Activated CD4-positive, alpha-beta T cell treated with anti-CD3 and anti-CD28 coated beads, Interleukin-10, Interleukin-2, amounts not matched to agents 100 ng/mL and 50 ng/mL, durations not matched to agents 16 hours and 8 hours (primary cell): ENCODE measurements at regions not wholly inside any gene's neighbourhood (a gene's known extent, or its start where the extent isn't known, plus 50 kb on each side); places are given as distances from the start of the nearest gene placed in this dataset.

ENCODE experiments used
- DNase-seq: peaks from one replicate; pipeline ENCODE4 v3.0.0-alpha.2; 2020

DNA sequence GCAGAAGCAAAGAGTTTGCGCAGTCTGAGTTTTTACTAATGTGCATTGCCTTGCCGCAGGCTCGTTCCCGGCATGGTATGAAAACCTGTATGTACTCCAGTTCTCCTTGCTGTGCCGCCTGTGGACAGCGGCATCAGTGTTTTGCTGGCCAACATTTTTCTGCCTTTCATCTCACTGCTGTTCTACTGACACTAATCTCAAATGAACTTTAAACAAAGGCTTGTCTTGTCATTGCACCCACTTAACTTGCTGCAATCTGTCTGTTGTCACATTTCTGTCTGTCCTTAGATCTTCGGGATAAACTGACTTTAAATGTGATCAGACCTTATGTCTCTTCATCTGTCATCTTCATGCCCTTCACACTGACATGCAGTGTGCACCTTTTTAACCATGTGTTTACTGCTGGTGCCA, 71.7 kb upstream of the ZNRF2 start:
- DNase-seq: no peak

DNA sequence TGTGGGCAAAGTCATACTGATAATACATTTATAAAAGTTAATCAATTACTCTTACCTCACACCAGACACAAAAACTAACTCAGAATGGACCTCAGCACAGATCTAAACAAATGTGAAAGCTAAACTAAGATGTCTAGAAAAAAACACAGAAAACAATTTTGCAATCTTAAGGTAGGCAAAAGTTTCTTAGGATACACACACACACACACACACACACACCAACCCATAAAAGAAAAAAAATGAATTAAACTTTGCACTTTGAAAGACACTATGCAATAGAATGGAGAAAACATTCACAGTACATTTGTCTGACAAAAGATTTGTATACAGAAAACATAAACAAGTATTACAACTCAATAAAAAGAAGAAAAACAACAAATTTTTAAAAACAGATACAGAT, 70.8 kb upstream of the ZNRF2 start:
- DNase-seq: no peak

DNA sequence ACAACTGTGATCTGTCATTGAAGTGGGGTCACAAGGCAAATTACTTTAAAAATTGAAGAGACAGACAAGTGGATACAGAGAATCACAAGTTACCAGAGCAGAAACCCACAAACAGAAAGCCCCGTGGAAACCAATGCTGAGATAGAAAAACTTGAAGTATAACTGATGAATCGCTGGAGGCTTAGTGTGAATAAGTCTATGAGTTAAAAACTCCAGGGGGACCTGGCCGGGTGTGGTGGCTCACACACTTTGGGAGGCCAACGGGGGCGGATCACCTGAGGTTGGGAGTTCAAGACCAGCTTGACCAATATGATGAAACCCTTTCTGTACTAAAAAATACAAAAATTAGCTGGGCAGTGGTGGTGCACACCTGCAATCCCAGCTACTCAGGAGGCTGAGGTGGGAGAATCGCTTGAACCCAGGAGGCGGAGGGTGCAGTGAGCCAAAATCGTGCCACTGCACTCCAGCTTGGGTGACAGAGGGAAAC, 69.7 kb upstream of the ZNRF2 start:
- no peak for DNase-seq

DNA sequence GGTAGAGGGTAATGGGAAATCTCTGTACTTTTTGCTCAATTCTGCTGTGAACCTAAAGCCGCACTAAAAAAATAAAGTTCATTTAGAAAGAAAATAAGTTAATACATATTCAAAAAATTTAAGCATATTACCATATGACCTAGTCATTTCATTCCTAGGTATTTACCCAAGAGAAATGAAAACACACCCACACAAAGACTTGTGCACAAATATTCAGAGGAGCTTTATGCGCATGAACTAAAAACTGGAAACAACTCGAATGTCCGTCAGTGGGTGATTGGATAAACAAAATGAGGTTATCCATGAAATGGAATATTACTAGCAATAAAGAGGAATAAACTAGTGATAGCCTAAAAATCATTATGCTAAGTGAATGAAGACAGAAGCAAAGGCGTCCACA, 62.6 kb upstream of the ZNRF2 start:
- DNase-seq: no peak

DNA sequence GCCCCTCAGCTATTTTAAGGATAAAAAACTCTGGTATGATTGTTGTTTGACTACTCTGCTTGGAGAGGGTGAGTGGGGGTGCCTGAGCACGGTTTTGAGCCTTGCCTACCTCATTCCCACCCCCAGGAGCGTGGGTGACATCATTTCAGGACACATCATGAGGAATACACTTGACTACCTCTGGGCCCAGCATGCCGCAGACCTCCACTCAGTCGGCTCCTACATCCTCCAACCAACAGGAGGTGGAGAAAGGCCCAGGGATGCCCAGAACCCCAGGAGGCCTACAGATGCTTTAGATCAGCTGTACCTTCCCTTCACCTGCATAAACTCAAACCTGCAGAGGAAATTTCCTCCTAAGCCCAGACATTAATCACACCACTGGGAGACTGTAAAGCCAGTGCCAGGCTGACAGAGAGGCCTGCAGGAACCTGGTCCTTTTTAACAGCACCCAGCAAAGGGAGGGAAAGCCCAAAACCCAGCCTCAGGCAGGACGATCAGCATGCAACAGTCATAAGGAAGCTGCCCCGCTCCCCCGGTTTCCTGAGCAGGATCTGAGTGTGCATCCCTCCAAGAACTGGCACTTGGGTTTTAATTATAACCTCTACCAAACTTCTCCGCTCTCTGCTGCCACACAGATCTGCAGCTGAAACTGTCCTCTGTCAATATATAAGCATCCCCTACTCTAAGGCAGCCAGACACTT, 61.7 kb upstream of the ZNRF2 start:
- peak; percentile 24 for DNase-seq

DNA sequence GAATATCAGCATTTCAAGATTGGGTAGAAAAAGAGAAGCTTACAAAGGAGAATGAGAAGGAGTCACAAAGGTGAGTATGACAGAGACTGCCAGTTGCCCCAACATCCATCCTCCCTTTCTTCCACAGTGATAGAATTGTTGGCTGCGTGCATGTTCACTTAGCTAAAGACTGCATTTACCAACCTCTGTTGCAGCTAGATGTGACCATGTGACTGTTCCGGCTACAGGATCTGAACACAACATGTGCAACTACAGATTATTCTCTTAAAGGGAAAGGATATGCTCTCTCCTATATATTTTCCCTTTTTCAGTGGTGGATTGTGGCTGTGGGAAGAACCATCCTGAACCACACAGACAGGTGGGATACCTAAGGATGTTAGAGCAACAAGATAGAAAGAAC, 60.5 kb upstream of the ZNRF2 start:
- DNase-seq: no peak

DNA sequence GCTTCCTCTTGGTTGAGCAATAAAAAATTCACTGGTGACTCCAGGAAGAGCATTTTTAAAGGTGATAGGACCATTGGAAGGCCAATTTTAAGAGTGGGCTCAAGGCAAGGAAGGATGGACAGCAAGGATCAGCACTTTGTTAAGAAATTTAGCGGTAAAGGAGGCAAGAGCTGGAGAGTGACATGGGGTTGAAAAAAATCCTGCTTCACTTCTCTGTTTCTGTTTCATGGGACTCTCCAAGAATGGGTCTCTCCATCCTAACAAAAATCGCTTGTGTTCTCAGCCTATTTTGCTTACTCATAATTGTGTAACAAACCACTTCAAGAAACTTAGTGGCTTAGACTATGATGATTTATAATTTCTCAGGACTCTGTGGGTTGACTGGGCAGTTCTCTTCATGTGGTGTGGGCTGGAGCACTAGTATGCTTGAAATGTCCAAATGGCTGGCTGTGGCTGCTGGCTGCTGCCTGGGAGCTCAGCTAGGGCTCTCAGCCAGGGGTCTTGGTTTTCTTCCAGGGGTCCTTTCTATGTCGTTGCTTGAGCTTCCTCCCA, 59.8 kb upstream of the ZNRF2 start:
- DNase-seq: peak; percentile 11

DNA sequence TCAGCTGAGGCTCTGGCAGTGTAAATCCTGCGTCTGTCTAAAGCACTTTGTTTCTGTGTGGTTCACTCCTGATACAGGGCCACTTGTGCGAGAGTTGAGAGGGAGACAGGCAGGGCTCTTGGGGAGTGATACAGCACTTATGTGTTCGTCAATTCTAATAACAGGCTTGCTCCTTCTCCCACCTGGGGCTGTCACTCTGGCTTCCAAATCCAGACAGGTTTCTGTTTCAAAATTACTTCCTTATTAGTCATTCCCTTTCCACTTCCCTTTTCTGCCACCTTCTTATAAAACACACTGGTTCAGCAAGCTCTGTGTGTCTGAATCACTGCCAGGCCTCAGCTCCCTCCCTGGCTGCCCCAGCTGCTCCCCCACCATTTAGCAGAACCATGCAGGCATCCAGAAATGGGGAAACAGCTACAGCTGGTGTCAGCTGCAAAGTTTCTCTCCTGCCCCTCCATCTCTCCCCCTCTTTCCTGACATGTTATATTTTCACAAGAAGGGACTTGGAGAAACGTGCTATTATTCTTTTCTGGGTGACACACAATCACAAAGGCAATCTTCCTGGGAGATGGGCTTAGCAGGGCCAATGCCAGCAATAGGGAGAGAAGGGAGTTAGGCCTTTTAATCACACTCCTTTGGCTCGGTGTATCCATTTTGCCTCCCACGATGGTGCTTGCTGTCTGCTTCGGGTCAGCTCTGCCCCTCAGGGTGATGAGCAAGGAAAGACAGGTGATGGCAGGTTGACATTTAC, 58.4 kb upstream of the ZNRF2 start:
- peak; percentile 46 for DNase-seq

DNA sequence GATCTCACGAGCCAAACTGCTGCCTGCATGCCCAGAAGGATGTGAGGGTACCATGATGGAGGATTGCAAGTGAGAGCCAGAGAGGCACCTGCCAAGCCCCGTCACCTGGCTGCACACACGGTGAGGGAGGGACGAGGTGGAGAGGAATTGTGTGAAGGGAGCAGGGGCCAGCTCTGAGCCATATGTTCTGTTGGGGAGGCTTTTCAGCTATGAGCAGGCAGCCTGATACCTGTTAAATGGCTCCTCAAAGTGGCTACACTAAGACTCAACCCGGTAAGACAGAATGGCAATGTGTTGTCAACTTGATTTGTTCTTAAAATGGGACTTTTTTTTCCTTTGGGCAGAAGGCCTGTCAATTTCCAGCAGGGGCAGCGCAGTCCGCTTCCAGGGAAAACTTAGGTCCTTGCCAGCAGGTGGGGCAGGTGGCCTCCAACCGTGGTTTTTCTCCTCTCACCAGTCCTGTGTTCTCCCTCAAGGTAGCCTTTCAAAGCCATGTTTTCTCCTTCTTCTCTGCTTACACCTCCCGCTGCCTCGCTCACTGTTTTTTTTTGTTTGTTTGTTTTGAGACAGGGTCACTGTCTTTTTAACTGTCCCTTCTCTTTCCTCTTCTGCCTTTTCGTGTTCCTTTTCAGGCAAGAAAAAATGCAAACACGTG, 57.7 kb upstream of the ZNRF2 start:
- no peak for DNase-seq

DNA sequence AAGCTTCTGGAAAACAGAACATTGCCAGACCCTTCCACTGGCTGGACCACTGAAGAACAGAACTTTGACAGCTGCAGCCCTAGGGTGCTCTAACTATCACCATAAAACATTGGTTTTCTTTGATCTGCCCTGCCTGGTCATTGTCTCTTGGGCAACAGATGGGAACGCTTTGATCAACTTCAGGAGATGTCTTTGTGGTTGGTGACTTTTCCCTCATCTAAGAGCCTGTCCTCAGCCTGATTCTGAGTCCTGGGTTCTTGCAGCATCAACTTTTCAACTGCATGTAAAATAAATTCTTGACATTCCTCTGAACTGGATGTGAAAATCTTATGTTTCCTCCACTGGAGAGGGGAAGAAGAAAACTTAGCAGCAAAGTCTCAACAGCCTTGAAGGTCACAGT, 53.1 kb upstream of the ZNRF2 start:
- no peak for DNase-seq

DNA sequence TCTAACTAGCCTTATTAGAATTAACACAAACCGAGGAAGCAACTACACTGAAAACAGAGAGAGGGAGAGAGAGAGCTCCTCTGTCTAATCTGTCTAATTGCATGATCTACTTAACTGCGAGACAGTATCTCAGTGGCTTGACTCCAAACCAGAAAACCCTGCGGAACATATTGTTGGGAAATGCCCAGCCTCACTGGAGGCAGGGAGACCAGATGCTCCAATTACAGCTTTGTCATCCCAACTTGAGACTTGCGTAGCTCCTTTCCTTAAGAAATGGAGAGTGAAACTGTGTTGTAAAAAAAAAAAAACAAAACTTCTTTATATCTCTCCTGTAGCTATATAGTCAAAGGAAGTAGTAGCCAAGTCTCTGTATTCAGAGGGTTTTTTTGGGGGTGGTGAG, 52.0 kb upstream of the ZNRF2 start:
- no peak for DNase-seq
